CD4-positive, alpha-beta T cell treated with Interleukin-17A for 4 hours (primary cell): ENCODE measurements at regions not wholly inside any gene's neighbourhood (a gene's known extent, or its start where the extent isn't known, plus 50 kb on each side); places are given as distances from the start of the nearest gene placed in this dataset.

Experiments used
- DNase-seq: peaks from one replicate; pipeline ENCODE4 v3.0.0-alpha.2; 2020; ENCODE audit warnings: mixed read lengths

GRCh38 chr16:59180083-59180476 lies 446.0 kb upstream of the GOT2 start:
- no peak for DNase-seq

GRCh38 chr16:59179446-59180082 lies 445.4 kb upstream of the GOT2 start:
- DNase-seq = no peak

- no peak for DNase-seq
Observed at GRCh38 chr16:59173408-59173831, 439.3 kb upstream of the GOT2 start.

- DNase-seq = no peak
Observed at GRCh38 chr16:59170099-59170712, 436.1 kb upstream of the GOT2 start.

GRCh38 chr16:59169168-59169567 lies 435.1 kb upstream of the GOT2 start:
- DNase-seq = no peak

GRCh38 chr16:59168461-59169114 lies 434.5 kb upstream of the GOT2 start:
- DNase-seq = no peak

GRCh38 chr16:59164461-59164860 lies 430.3 kb upstream of the GOT2 start:
- DNase-seq = no peak

GRCh38 chr16:59163371-59164055 lies 429.4 kb upstream of the GOT2 start:
- DNase-seq = no peak

GRCh38 chr16:59161679-59162078 lies 427.6 kb upstream of the GOT2 start:
- no peak for DNase-seq

GRCh38 chr16:59154295-59154694 lies 420.2 kb upstream of the GOT2 start:
- no peak for DNase-seq

GRCh38 chr16:59148769-59149155 lies 414.6 kb upstream of the GOT2 start:
- no peak for DNase-seq

- no peak for DNase-seq
Observed at GRCh38 chr16:59148056-59148768, 414.1 kb upstream of the GOT2 start.

GRCh38 chr16:59146140-59146539 lies 412.0 kb upstream of the GOT2 start:
- no peak for DNase-seq

GRCh38 chr16:59144841-59145240 lies 410.7 kb upstream of the GOT2 start:
- no peak for DNase-seq

GRCh38 chr16:59144326-59144725 lies 410.2 kb upstream of the GOT2 start:
- no peak for DNase-seq

- DNase-seq = no peak
Observed at GRCh38 chr16:59126486-59126885, 392.4 kb upstream of the GOT2 start.

- DNase-seq = no peak
Observed at GRCh38 chr16:59124056-59124455, 389.9 kb upstream of the GOT2 start.

GRCh38 chr16:59123479-59123878 lies 389.4 kb upstream of the GOT2 start:
- no peak for DNase-seq

GRCh38 chr16:59122262-59122537 lies 388.1 kb upstream of the GOT2 start:
- no peak for DNase-seq

GRCh38 chr16:59121411-59122261 lies 387.5 kb upstream of the GOT2 start:
- DNase-seq = no peak

- no peak for DNase-seq
Observed at GRCh38 chr16:59116744-59117143, 382.6 kb upstream of the GOT2 start.

- no peak for DNase-seq
Observed at GRCh38 chr16:59114790-59115189, 380.7 kb upstream of the GOT2 start.
